ENCODE measurements at regions not wholly inside any gene's neighbourhood (a gene's known extent, or its start where the extent isn't known, plus 50 kb on each side); places are given as distances from the start of the nearest gene placed in this dataset.

DNA sequence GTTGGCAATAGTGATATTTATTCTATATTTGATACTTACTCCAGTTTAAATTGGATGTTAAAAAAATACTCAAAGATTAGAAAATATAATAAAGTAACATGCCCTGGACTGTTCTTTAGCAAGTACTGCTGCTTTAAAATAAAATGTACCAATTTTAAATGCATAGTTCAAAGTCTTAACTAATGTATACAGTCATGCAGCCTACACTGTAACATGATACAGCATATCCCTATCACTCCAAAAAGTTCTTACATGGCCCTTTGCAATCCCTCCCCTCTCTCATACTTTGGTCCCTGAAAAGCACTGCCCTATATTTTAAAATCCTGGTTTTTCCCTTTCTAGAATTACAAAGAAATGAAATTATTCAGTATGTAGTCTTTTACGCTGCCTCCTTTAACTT, 726.6 kb downstream of the LTN1 start:
- no peak overlapping the region for H3K9ac ChIP-seq (ENCODE audit: insufficient read depth in 1 of 2, low read length in 2 of 2)
- TF ChIP-seq, protein P1, sequence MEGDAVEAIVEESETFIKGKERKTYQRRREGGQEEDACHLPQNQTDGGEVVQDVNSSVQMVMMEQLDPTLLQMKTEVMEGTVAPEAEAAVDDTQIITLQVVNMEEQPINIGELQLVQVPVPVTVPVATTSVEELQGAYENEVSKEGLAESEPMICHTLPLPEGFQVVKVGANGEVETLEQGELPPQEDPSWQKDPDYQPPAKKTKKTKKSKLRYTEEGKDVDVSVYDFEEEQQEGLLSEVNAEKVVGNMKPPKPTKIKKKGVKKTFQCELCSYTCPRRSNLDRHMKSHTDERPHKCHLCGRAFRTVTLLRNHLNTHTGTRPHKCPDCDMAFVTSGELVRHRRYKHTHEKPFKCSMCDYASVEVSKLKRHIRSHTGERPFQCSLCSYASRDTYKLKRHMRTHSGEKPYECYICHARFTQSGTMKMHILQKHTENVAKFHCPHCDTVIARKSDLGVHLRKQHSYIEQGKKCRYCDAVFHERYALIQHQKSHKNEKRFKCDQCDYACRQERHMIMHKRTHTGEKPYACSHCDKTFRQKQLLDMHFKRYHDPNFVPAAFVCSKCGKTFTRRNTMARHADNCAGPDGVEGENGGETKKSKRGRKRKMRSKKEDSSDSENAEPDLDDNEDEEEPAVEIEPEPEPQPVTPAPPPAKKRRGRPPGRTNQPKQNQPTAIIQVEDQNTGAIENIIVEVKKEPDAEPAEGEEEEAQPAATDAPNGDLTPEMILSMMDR (IDR thresholded peaks at IDR 0.05; ENCODE audit: control extremely low read depth, extremely low read depth): no peak
- no peak overlapping the region for H3K27ac ChIP-seq (ENCODE audit: low read depth in 1 of 2, low read length in 1 of 2)
- H3K27me3 ChIP-seq (ENCODE audit: control insufficient read depth in 3 of 3, insufficient read depth in 3 of 3, low read length in 2 of 3): no peaks in the 10 kb centered on the region
- no peak overlapping the region for H3K4me3 ChIP-seq
- peaks cover 0 to 19% (median 0%) of the 10 kb centered on the region in 5 donors for H3K4me1 ChIP-seq (ENCODE audit: control insufficient read depth in 5 of 5, insufficient read depth in 5 of 5, low read length in 5 of 5)
- no peaks in the 10 kb centered on the region for H3K36me3 ChIP-seq (ENCODE audit: control insufficient read depth in 4 of 4, insufficient read depth in 4 of 4, low read length in 4 of 4)
- ATAC-seq (ENCODE audit: insufficient read depth, low FRiP score): no peak
- H3K9me3 ChIP-seq (ENCODE audit: control insufficient read depth in 4 of 4, insufficient read depth in 3 of 4, low read length in 3 of 4): no peaks in the 10 kb centered on the region
- 97 to 98% methylated on average over 1 of the region's 1 CpG for WGBS, 2 donors
- DNase-seq: peak in 1 of 3 donors; percentile 24

- H3K9ac ChIP-seq (ENCODE audit: insufficient read depth in 1 of 2, low read length in 2 of 2): no peak overlapping the region
- H3K9me3 ChIP-seq (ENCODE audit: control insufficient read depth in 4 of 4, insufficient read depth in 3 of 4, low read length in 3 of 4): no peaks in the 10 kb centered on the region
- H3K4me1 ChIP-seq (ENCODE audit: control insufficient read depth in 5 of 5, insufficient read depth in 5 of 5, low read length in 5 of 5): peaks cover 0 to 3% (median 0%) of the 10 kb centered on the region in 5 donors
- no peaks in the 10 kb centered on the region for H3K27me3 ChIP-seq (ENCODE audit: control insufficient read depth in 3 of 3, insufficient read depth in 3 of 3, low read length in 2 of 3)
- TF ChIP-seq, protein P1 (IDR thresholded peaks at IDR 0.05; ENCODE audit: control extremely low read depth, extremely low read depth): no peak
- H3K4me3 ChIP-seq: no peak overlapping the region
- no peak overlapping the region for H3K27ac ChIP-seq (ENCODE audit: low read depth in 1 of 2, low read length in 1 of 2)
- no peak for DNase-seq
- ATAC-seq (ENCODE audit: insufficient read depth, low FRiP score): no peak
- no peaks in the 10 kb centered on the region for H3K36me3 ChIP-seq (ENCODE audit: control insufficient read depth in 4 of 4, insufficient read depth in 4 of 4, low read length in 4 of 4)
- 84 to 91% methylated on average over 4 of the region's 4 CpGs for WGBS, 2 donors
Observed at GRCh38 chr21:28263974-28264373, 728.7 kb downstream of the LTN1 start.

GRCh38 chr21:28261298-28261697, 731.4 kb downstream of the LTN1 start:
- H3K36me3 ChIP-seq (ENCODE audit: control insufficient read depth in 4 of 4, insufficient read depth in 4 of 4, low read length in 4 of 4): no peaks in the 10 kb centered on the region
- H3K27me3 ChIP-seq (ENCODE audit: control insufficient read depth in 3 of 3, insufficient read depth in 3 of 3, low read length in 2 of 3): no peaks in the 10 kb centered on the region
- 37 to 67% methylated on average over 1 of the region's 1 CpG for WGBS, 2 donors
- H3K27ac ChIP-seq (ENCODE audit: low read depth in 1 of 2, low read length in 1 of 2): no peak overlapping the region
- H3K9me3 ChIP-seq (ENCODE audit: control insufficient read depth in 4 of 4, insufficient read depth in 3 of 4, low read length in 3 of 4): no peaks in the 10 kb centered on the region
- DNase-seq: no peak
- TF ChIP-seq, protein P1 (IDR thresholded peaks at IDR 0.05; ENCODE audit: control extremely low read depth, extremely low read depth): no peak
- H3K9ac ChIP-seq (ENCODE audit: insufficient read depth in 1 of 2, low read length in 2 of 2): no peak overlapping the region
- ATAC-seq (ENCODE audit: insufficient read depth, low FRiP score): no peak
- no peak overlapping the region for H3K4me3 ChIP-seq
- H3K4me1 ChIP-seq (ENCODE audit: control insufficient read depth in 5 of 5, insufficient read depth in 5 of 5, low read length in 5 of 5): peaks cover 0 to 7% (median 2%) of the 10 kb centered on the region in 5 donors

DNA sequence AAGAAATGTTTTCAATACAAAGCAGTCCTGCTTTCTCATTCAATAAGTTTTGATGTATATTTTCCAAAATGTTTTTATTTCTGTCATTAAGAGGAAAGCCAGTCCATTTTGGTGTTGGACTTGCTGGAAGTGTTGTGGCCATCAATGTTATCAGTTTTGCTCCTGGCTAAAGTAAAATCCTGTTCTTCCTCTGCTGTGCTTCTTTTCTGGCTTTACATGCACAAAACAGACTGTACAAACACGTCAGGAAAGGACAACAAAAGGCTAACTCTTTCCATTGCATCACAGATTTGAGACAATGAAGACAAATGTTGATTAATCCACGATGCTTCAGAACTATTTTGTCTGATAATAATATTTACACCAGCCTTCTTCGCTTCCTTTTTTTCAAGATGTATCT, 735.4 kb downstream of the LTN1 start:
- Histone ChIP-seq H3K9me3 (ENCODE audit: control insufficient read depth in 4 of 4, insufficient read depth in 3 of 4, low read length in 3 of 4) (no peaks in the 10 kb centered on the region), H3K36me3 (ENCODE audit: control insufficient read depth in 4 of 4, insufficient read depth in 4 of 4, low read length in 4 of 4) (no peaks in the 10 kb centered on the region), H3K9ac (ENCODE audit: insufficient read depth in 1 of 2, low read length in 2 of 2) (no peak overlapping the region), H3K27ac (ENCODE audit: low read depth in 1 of 2, low read length in 1 of 2) (no peak overlapping the region), H3K4me3 (no peak overlapping the region), H3K4me1 (ENCODE audit: control insufficient read depth in 5 of 5, insufficient read depth in 5 of 5, low read length in 5 of 5) (peaks cover 0 to 7% (median 4%) of the 10 kb centered on the region in 5 donors), H3K27me3 (ENCODE audit: control insufficient read depth in 3 of 3, insufficient read depth in 3 of 3, low read length in 2 of 3) (no peaks in the 10 kb centered on the region)
- TF ChIP-seq, protein P1 (IDR thresholded peaks at IDR 0.05; ENCODE audit: control extremely low read depth, extremely low read depth): no peak
- DNase-seq (peak in 1 of 3 donors; percentile 45), ATAC-seq (ENCODE audit: insufficient read depth, low FRiP score) (no peak)
- 47 to 69% methylated on average over 3 of the region's 3 CpGs for WGBS, 2 donors

All from lung (tissue), 11 donors.